MM.1S (cell line): ENCODE measurements at regions not wholly inside any gene's neighbourhood (a gene's known extent, or its start where the extent isn't known, plus 50 kb on each side); places are given as distances from the start of the nearest gene placed in this dataset.

Source experiments
- DNase-seq: peaks from one replicate; pipeline ENCODE4 v3.0.0-alpha.2; 2015
- H2AFZ ChIP-seq: fragments of 300-600 bp; sonication (generic); 2 replicates; pipeline ENCODE4 v1.6.0; 2016; ENCODE audit warnings: antibody characterized with exemption, low read length
- H3F3A ChIP-seq: fragments of 300-600 bp; sonication (generic); 2 replicates; pipeline ENCODE4 v1.6.1; 2016; ENCODE audit warnings: mild to moderate bottlenecking, antibody characterized with exemption, low read length, moderate library complexity, mixed read lengths; ENCODE audit not compliant: insufficient read depth
- H3K27ac ChIP-seq: fragments of 300-600 bp; sonication (generic); 2 replicates; pipeline ENCODE4 v1.5.1; 2016; ENCODE audit warnings: mild to moderate bottlenecking, low read length
- H3K27me3 ChIP-seq: fragments of 300-600 bp; sonication (generic); replicated peaks from 2 replicates; pipeline ENCODE4 v1.6.0; 2016; ENCODE audit warnings: low read length; ENCODE audit not compliant: insufficient read depth
- H3K36me3 ChIP-seq: fragments of 300-600 bp; sonication (generic); replicated peaks from 2 replicates; pipeline ENCODE4 v1.6.1; 2016; ENCODE audit warnings: mild to moderate bottlenecking, low read length, mixed read lengths; ENCODE audit not compliant: insufficient read depth
- H3K4me1 ChIP-seq: fragments of 300-600 bp; sonication (generic); 2 replicates; pipeline ENCODE4 v1.6.1; 2016; ENCODE audit warnings: low read length, mixed read lengths
- H3K4me2 ChIP-seq: fragments of 300-600 bp; sonication (generic); 2 replicates; pipeline ENCODE4 v1.6.0; 2016; ENCODE audit warnings: low read depth, low read length
- H3K4me3 ChIP-seq: fragments of 300-600 bp; sonication (generic); 2 replicates; pipeline ENCODE4 v1.5.1; 2016; ENCODE audit warnings: low read length, mixed read lengths
- H3K79me2 ChIP-seq: fragments of 300-600 bp; sonication (generic); 2 replicates; pipeline ENCODE4 v1.6.1; 2016; ENCODE audit warnings: mixed run types, low read length, mixed read lengths
- H3K9ac ChIP-seq: fragments of 300-600 bp; sonication (generic); 2 replicates; pipeline ENCODE4 v1.6.1; 2016; ENCODE audit warnings: low read length, mixed read lengths
- H3K9me2 ChIP-seq: fragments of 300-600 bp; sonication (generic); replicated peaks from 2 replicates; pipeline ENCODE4 v1.6.1; 2016; ENCODE audit warnings: mild to moderate bottlenecking, low read length, mixed read lengths; ENCODE audit not compliant: insufficient read depth
- H3K9me3 ChIP-seq: fragments of 300-600 bp; sonication (generic); replicated peaks from 2 replicates; pipeline ENCODE4 v1.6.1; 2016; ENCODE audit warnings: mild to moderate bottlenecking, low read length, mixed read lengths; ENCODE audit not compliant: insufficient read depth
- H4K20me1 ChIP-seq: fragments of 300-600 bp; sonication (generic); 2 replicates; pipeline ENCODE4 v1.6.1; 2016; ENCODE audit warnings: mild to moderate bottlenecking, low read length, moderate library complexity, mixed read lengths; ENCODE audit not compliant: insufficient read depth
- CTCF ChIP-seq: fragments of 300-600 bp; sonication (generic); IDR thresholded peaks from 2 replicates; pipeline ENCODE4 v1.5.1; 2016; ENCODE audit warnings: antibody characterized with exemption, low read length, mixed read lengths
- EZH2 ChIP-seq: fragments of 300-600 bp; sonication (generic); optimal IDR thresholded peaks from 2 replicates; pipeline ENCODE3; 2017; ENCODE audit warnings: low read depth, mild to moderate bottlenecking, antibody characterized with exemption, low read length, mixed read lengths
- EZH2phosphoT487 ChIP-seq: fragments of 300-600 bp; sonication (generic); IDR thresholded peaks from 2 replicates; pipeline ENCODE4 v1.6.1; 2018; ENCODE audit warnings: antibody characterized with exemption, low read length

- no peak overlapping the region for H3K4me3 ChIP-seq
- TF ChIP-seq EZH2 (no peak), EZH2phosphoT487 (no peak), CTCF (no peak)
- H2AFZ ChIP-seq, result no peak overlapping the region
- no peak overlapping the region for H3K4me2 ChIP-seq
- no peak overlapping the region for H3K9ac ChIP-seq
- no peak for DNase-seq
- no peaks in the 10 kb centered on the region for H3F3A ChIP-seq
- no peaks in the 10 kb centered on the region for H3K27me3 ChIP-seq
- H4K20me1 ChIP-seq, result no peaks in the 10 kb centered on the region
- no peaks in the 10 kb centered on the region for H3K4me1 ChIP-seq
- no peak overlapping the region for H3K27ac ChIP-seq
- H3K9me2 ChIP-seq, result no peaks in the 10 kb centered on the region
- H3K79me2 ChIP-seq, result no peaks in the 10 kb centered on the region
- H3K36me3 ChIP-seq, result no peaks in the 10 kb centered on the region
- H3K9me3 ChIP-seq, result no peaks in the 10 kb centered on the region
Observed at GRCh38 chr6:12555267-12555666, 161.3 kb upstream of the PHACTR1 start.

- Histone ChIP-seq H3K4me2 (no peak overlapping the region), H3K27me3 (no peaks in the 10 kb centered on the region), H3K9ac (no peak overlapping the region), H3K4me1 (no peaks in the 10 kb centered on the region), H2AFZ (no peak overlapping the region), H3K9me3 (no peaks in the 10 kb centered on the region), H3K79me2 (no peaks in the 10 kb centered on the region), H3K9me2 (no peaks in the 10 kb centered on the region), H3K36me3 (no peaks in the 10 kb centered on the region), H4K20me1 (no peaks in the 10 kb centered on the region), H3K27ac (no peak overlapping the region), H3F3A (no peaks in the 10 kb centered on the region), H3K4me3 (no peak overlapping the region)
- DNase-seq, result no peak
- TF ChIP-seq EZH2phosphoT487 (no peak), EZH2 (no peak), CTCF (no peak)
Observed at GRCh38 chr6:12555781-12556180, 160.8 kb upstream of the PHACTR1 start.

- H3K4me2 ChIP-seq, result no peak overlapping the region
- TF ChIP-seq EZH2 (no peak), EZH2phosphoT487 (no peak), CTCF (no peak)
- no peak overlapping the region for H2AFZ ChIP-seq
- no peak overlapping the region for H3K4me3 ChIP-seq
- H3K9me3 ChIP-seq, result no peaks in the 10 kb centered on the region
- no peaks in the 10 kb centered on the region for H3K4me1 ChIP-seq
- no peaks in the 10 kb centered on the region for H3K27me3 ChIP-seq
- no peak overlapping the region for H3K27ac ChIP-seq
- H3K79me2 ChIP-seq, result no peaks in the 10 kb centered on the region
- no peak overlapping the region for H3K9ac ChIP-seq
- H3K36me3 ChIP-seq, result no peaks in the 10 kb centered on the region
- no peaks in the 10 kb centered on the region for H4K20me1 ChIP-seq
- H3F3A ChIP-seq, result no peaks in the 10 kb centered on the region
- DNase-seq, result no peak
- H3K9me2 ChIP-seq, result no peaks in the 10 kb centered on the region
Observed at GRCh38 chr6:12557765-12558164, 158.8 kb upstream of the PHACTR1 start.

GRCh38 chr6:12560315-12560714, 156.3 kb upstream of the PHACTR1 start:
- H3K9me3 ChIP-seq, result no peaks in the 10 kb centered on the region
- H3K27ac ChIP-seq, result no peak overlapping the region
- H3F3A ChIP-seq, result no peaks in the 10 kb centered on the region
- no peaks in the 10 kb centered on the region for H3K27me3 ChIP-seq
- H2AFZ ChIP-seq, result no peak overlapping the region
- no peak for TF ChIP-seq CTCF
- no peak for TF ChIP-seq EZH2phosphoT487
- TF ChIP-seq EZH2, result no peak
- no peak for DNase-seq
- H3K36me3 ChIP-seq, result no peaks in the 10 kb centered on the region
- no peaks in the 10 kb centered on the region for H4K20me1 ChIP-seq
- H3K4me2 ChIP-seq, result no peak overlapping the region
- H3K4me3 ChIP-seq, result no peak overlapping the region
- H3K79me2 ChIP-seq, result no peaks in the 10 kb centered on the region
- H3K9ac ChIP-seq, result no peak overlapping the region
- H3K9me2 ChIP-seq, result no peaks in the 10 kb centered on the region
- H3K4me1 ChIP-seq, result no peaks in the 10 kb centered on the region
